H1 (cell line): ENCODE measurements at regions not wholly inside any gene's neighbourhood (a gene's known extent, or its start where the extent isn't known, plus 50 kb on each side); places are given as distances from the start of the nearest gene placed in this dataset.

Experiments
- CTCF ChIA-PET: fragments of 300-600 bp; sonication (Branson Sonifier 250); formaldehyde crosslinking; loops from one replicate; lab custom pipeline; 2021; ENCODE audit not compliant: partially characterized antibody; lab: Charles Lee
- POLR2A ChIA-PET: fragments of 300-600 bp; sonication (Branson Sonifier 250); formaldehyde crosslinking; loops from one replicate; lab custom pipeline; 2021; ENCODE audit warnings: inconsistent platforms; ENCODE audit not compliant: partially characterized antibody; lab: Charles Lee
- DNase-seq, 2 experiments: peaks; one replicate each; pipeline versions ENCODE4 v3.0.0 to v3.0.0-alpha.2; 2010 to 2022; ENCODE audit warnings: low spot score in 2 of 2, low read depth in 1 of 2, mixed read lengths in 1 of 2
- FAIRE-seq: peaks from 2 replicates; lab custom pipeline; 2011; peaks lifted over from hg19 to GRCh38; lab: Jason Lieb, UNC
- H2AFZ ChIP-seq: 2 replicates; pipeline ENCODE4 v1.8.1; 2012; ENCODE audit warnings: low read length, inconsistent platforms
- H2AK5ac ChIP-seq: 2 replicates; pipeline ENCODE4 v1.6.1; 2013; ENCODE audit warnings: low read depth, low read length
- H2BK120ac ChIP-seq: replicated peaks from 2 replicates; pipeline ENCODE3; 2013; ENCODE audit warnings: low read depth, low read length, inconsistent platforms
- H2BK12ac ChIP-seq: 2 replicates; pipeline ENCODE4 v1.6.1; 2013; ENCODE audit warnings: low read depth, low read length
- H2BK15ac ChIP-seq: 2 replicates; pipeline ENCODE4 v1.6.1; 2013; ENCODE audit warnings: low read length
- H2BK20ac ChIP-seq: 2 replicates; pipeline ENCODE4 v1.6.1; 2013; ENCODE audit warnings: low read length
- H2BK5ac ChIP-seq: 2 replicates; pipeline ENCODE4 v1.6.1; 2013; ENCODE audit warnings: low read depth, low read length
- H3K14ac ChIP-seq: 2 replicates; pipeline ENCODE4 v1.6.1; 2013; ENCODE audit warnings: inconsistent platforms; ENCODE audit not compliant: insufficient read length
- H3K18ac ChIP-seq: 2 replicates; pipeline ENCODE4 v1.6.1; 2013; ENCODE audit warnings: low read length; ENCODE audit errors: extremely low read depth
- H3K23ac ChIP-seq: 2 replicates; pipeline ENCODE4 v1.6.1; 2013; ENCODE audit warnings: inconsistent platforms; ENCODE audit not compliant: insufficient read length
- H3K23me2 ChIP-seq: 2 replicates; pipeline ENCODE4 v1.6.1; 2013; ENCODE audit warnings: low read depth, low read length
- H3K27ac ChIP-seq: 2 replicates; pipeline ENCODE4 v1.6.1; 2011; ENCODE audit warnings: low read depth, low read length, inconsistent platforms
- H3K27me3 ChIP-seq, 4 experiments: replicated peaks in 1 of 4; 1 replicate in 1 of 4; 2 replicates in 3 of 4; pipeline versions ENCODE4 v1.6.1 to v1.8.1; 2011 to 2013; ENCODE audit warnings: low read length in 3 of 4, mild to moderate bottlenecking in 3 of 4, inconsistent platforms in 2 of 4, mixed read lengths in 2 of 4, moderate library complexity in 1 of 4; ENCODE audit not compliant: control insufficient read depth in 3 of 4, insufficient read depth in 3 of 4; ENCODE audit errors: extremely low read depth in 1 of 4
- H3K36me3 ChIP-seq, 4 experiments: 2 replicates each; pipeline versions ENCODE4 v1.6.1 to v1.8.1; 2011 to 2013; ENCODE audit warnings: mild to moderate bottlenecking in 4 of 4, low read length in 3 of 4, moderate library complexity in 2 of 4, control low read depth in 1 of 4, inconsistent platforms in 1 of 4; ENCODE audit not compliant: insufficient read depth in 4 of 4, control insufficient read depth in 2 of 4
- H3K4ac ChIP-seq: replicated peaks from 2 replicates; pipeline ENCODE3; 2013; ENCODE audit warnings: low read length, low read depth, mixed read lengths, inconsistent platforms; ENCODE audit not compliant: insufficient read length
- H3K4me1 ChIP-seq, 4 experiments: replicated peaks in 1 of 4; 1 replicate in 1 of 4; 2 replicates in 3 of 4; pipeline versions ENCODE4 v1.6.1 to v1.8.1; 2011 to 2013; ENCODE audit warnings: low read length in 3 of 4, inconsistent platforms in 2 of 4, mixed read lengths in 1 of 4; ENCODE audit not compliant: insufficient read depth in 4 of 4, control insufficient read depth in 3 of 4
- H3K4me2 ChIP-seq, 2 experiments: 2 replicates each; pipeline versions ENCODE4 v1.6.1 to v1.8.1; 2011 to 2013; ENCODE audit warnings: low read depth in 2 of 2, low read length in 2 of 2, control low read depth in 1 of 2, inconsistent platforms in 1 of 2, mild to moderate bottlenecking in 1 of 2; ENCODE audit not compliant: insufficient read depth in 1 of 2
- H3K4me3 ChIP-seq, 4 experiments: fragments of 200-600, 300-600 bp in 1 of 4; sonication (generic), shearing (Covaris generic), sonication (Bioruptor Twin) in 1 of 4; 2 replicates each; pipeline versions ENCODE4 v1.5.1 to v1.8.1; 2011 to 2016; ENCODE audit warnings: low read length in 4 of 4, low read depth in 3 of 4, control low read depth in 2 of 4, inconsistent platforms in 2 of 4, mild to moderate bottlenecking in 2 of 4, mixed read lengths in 1 of 4, moderate library complexity in 1 of 4; ENCODE audit not compliant: insufficient read depth in 2 of 4; ENCODE audit errors: extremely low read depth in 1 of 4
- H3K56ac ChIP-seq: replicated peaks from 2 replicates; pipeline ENCODE3; 2013; ENCODE audit warnings: low read depth, mild to moderate bottlenecking, mixed read lengths, low read length, inconsistent platforms; ENCODE audit not compliant: insufficient read length
- H3K79me1 ChIP-seq: 2 replicates; pipeline ENCODE4 v1.6.1; 2013; ENCODE audit warnings: low read depth, low read length, control low read depth
- H3K79me2 ChIP-seq, 2 experiments: 2 replicates each; pipeline versions ENCODE4 v1.6.1 to v1.8.1; 2012 to 2013; ENCODE audit warnings: low read length in 2 of 2, mild to moderate bottlenecking in 2 of 2, inconsistent platforms in 1 of 2; ENCODE audit not compliant: insufficient read depth in 2 of 2, control insufficient read depth in 1 of 2
- H3K9ac ChIP-seq, 4 experiments: replicated peaks in 1 of 4; 1 replicate in 1 of 4; 2 replicates in 3 of 4; pipeline versions ENCODE4 v1.6.1 to v1.8.1; 2011 to 2013; ENCODE audit warnings: low read depth in 3 of 4, low read length in 3 of 4, control low read depth in 2 of 4, mild to moderate bottlenecking in 2 of 4, moderate library complexity in 2 of 4, inconsistent platforms in 1 of 4; ENCODE audit errors: extremely low read depth in 1 of 4
- H3K9me3 ChIP-seq, 2 experiments: 2 replicates each; pipeline versions ENCODE4 v1.6.1 to v1.8.1; 2012 to 2013; ENCODE audit warnings: mild to moderate bottlenecking in 2 of 2, moderate library complexity in 2 of 2, control low read depth in 1 of 2, inconsistent platforms in 1 of 2, low read depth in 1 of 2, low read length in 1 of 2, mixed read lengths in 1 of 2; ENCODE audit not compliant: insufficient read depth in 2 of 2
- H4K20me1 ChIP-seq, 2 experiments: replicated peaks in 1 of 2; 2 replicates each; pipeline versions ENCODE3 to v1.8.1; 2011 to 2013; ENCODE audit warnings: inconsistent platforms in 2 of 2, low read length in 2 of 2, mild to moderate bottlenecking in 1 of 2; ENCODE audit not compliant: insufficient read depth in 2 of 2, control insufficient read depth in 1 of 2
- H4K5ac ChIP-seq: 2 replicates; pipeline ENCODE4 v1.6.1; 2013; ENCODE audit warnings: low read length, low read depth, mixed read lengths, inconsistent platforms; ENCODE audit not compliant: insufficient read length
- H4K8ac ChIP-seq: 2 replicates; pipeline ENCODE4 v1.8.0; 2013; ENCODE audit warnings: mild to moderate bottlenecking, moderate library complexity, low read length, inconsistent platforms; ENCODE audit not compliant: insufficient read depth; ENCODE audit errors: extremely low read depth
- H4K91ac ChIP-seq: replicated peaks from 2 replicates; pipeline ENCODE3; 2013; ENCODE audit warnings: low read length, mixed read lengths, inconsistent platforms; ENCODE audit not compliant: insufficient read length
- BRCA1 ChIP-seq: IDR thresholded peaks from 2 replicates; pipeline ENCODE4 v1.6.1; 2012; ENCODE audit warnings: low read depth, low read length, improper control_type of control experiment
- HDAC2 ChIP-seq, 2 experiments: fragments of 300-600 bp in 1 of 2; sonication (generic) in 1 of 2; IDR thresholded peaks; 2 replicates each; pipeline ENCODE4 v1.6.1; 2011 to 2012; ENCODE audit warnings: low read depth in 2 of 2, low read length in 2 of 2, mild to moderate bottlenecking in 2 of 2, moderate library complexity in 2 of 2, borderline replicate concordance in 1 of 2, inconsistent platforms in 1 of 2
- KDM4A ChIP-seq: IDR thresholded peaks from one replicate; pipeline ENCODE4 v1.7.1; 2012; ENCODE audit warnings: low read depth, mild to moderate bottlenecking, moderate library complexity, low read length, inconsistent platforms; ENCODE audit not compliant: severe bottlenecking
- POLR2AphosphoS5 ChIP-seq: IDR thresholded peaks from 2 replicates; pipeline ENCODE4 v1.6.1; 2011; ENCODE audit warnings: low read depth, low read length
- POU5F1 ChIP-seq: IDR thresholded peaks from 2 replicates; pipeline ENCODE4 v1.6.1; 2011; ENCODE audit warnings: low read depth, mild to moderate bottlenecking, low read length, moderate library complexity
- SIN3A ChIP-seq, 2 experiments: IDR thresholded peaks in 1 of 2; conservative IDR thresholded peaks in 1 of 2; 2 replicates each; pipeline ENCODE4 v1.6.1; 2011 to 2012; ENCODE audit warnings: low read length in 2 of 2, improper control_type of control experiment in 1 of 2, low read depth in 1 of 2, mild to moderate bottlenecking in 1 of 2
- SIX5 ChIP-seq: IDR thresholded peaks from 2 replicates; pipeline ENCODE4 v1.6.1; 2011; ENCODE audit warnings: mild to moderate bottlenecking, low read depth, low read length
- SP2 ChIP-seq: IDR thresholded peaks from 2 replicates; pipeline ENCODE4 v1.6.1; 2012; ENCODE audit warnings: mild to moderate bottlenecking, low read length, inconsistent platforms
- SUZ12 ChIP-seq: fragments of 200-600 bp; sonication (generic); IDR thresholded peaks from 2 replicates; pipeline ENCODE4 v1.6.1; 2012; ENCODE audit warnings: mild to moderate bottlenecking, inconsistent platforms, low read length, moderate library complexity, mixed read lengths
- TAF1 ChIP-seq: IDR thresholded peaks from 2 replicates; pipeline ENCODE4 v1.6.1; 2011; ENCODE audit warnings: mild to moderate bottlenecking, low read depth, low read length
- TBP ChIP-seq: IDR thresholded peaks from 2 replicates; pipeline ENCODE4 v1.6.1; 2011; ENCODE audit warnings: low read depth, low read length, improper control_type of control experiment
- WGBS, 2 experiments: shearing (Covaris generic) in 1 of 2; methylation state at CpG; one replicate each; pipeline versions ENCODE4 v1.1.6 to v1.1.7; 2013 to 2015; ENCODE audit warnings: low lambda C conversion rate in 2 of 2, mixed read lengths in 2 of 2, inconsistent platforms in 1 of 2, low coverage in 1 of 2, missing lambda C conversion rate in 1 of 2; ENCODE audit not compliant: insufficient replicate concordance in 2 of 2, insufficient coverage in 1 of 2, insufficient read length in 1 of 2; ENCODE audit errors: extremely low coverage in 1 of 2, missing lambda C conversion rate in 1 of 2; 5-methylcytosine and 5-hydroxymethylcytosine counted together
- TF ChIP-seq, protein P1 (sequence below): IDR thresholded peaks from 2 replicates; pipeline ENCODE4 v1.6.1; 2011; ENCODE audit warnings: low read length, improper control_type of control experiment
- TF ChIP-seq, protein P2 (sequence below): IDR thresholded peaks from 2 replicates; pipeline ENCODE4 v1.6.1; 2011; ENCODE audit warnings: low read depth, mild to moderate bottlenecking, low read length; ENCODE audit not compliant: insufficient read depth

- H3K14ac ChIP-seq, result no peak overlapping the region
- peaks cover 0 to 2% (median 0%) of the 10 kb centered on the region in 4 experiments; a peak in 1 of 7 replicates for H3K27me3 ChIP-seq
- TF ChIP-seq BRCA1, result no peak
- TF ChIP-seq SIN3A (conservative IDR thresholded peaks at IDR 0.05 in 1 of 2, IDR thresholded peaks at IDR 0.05 in 1 of 2; ENCODE audit: low read depth in 1 of 2, low read length in 2 of 2), result no peak
- TF ChIP-seq, protein P1, sequence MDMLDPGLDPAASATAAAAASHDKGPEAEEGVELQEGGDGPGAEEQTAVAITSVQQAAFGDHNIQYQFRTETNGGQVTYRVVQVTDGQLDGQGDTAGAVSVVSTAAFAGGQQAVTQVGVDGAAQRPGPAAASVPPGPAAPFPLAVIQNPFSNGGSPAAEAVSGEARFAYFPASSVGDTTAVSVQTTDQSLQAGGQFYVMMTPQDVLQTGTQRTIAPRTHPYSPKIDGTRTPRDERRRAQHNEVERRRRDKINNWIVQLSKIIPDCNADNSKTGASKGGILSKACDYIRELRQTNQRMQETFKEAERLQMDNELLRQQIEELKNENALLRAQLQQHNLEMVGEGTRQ, result no peak
- TF ChIP-seq SIX5, result no peak
- no peak for TF ChIP-seq TBP
- TF ChIP-seq KDM4A, result no peak
- no peak for TF ChIP-seq HDAC2 (IDR thresholded peaks at IDR 0.05; ENCODE audit: borderline replicate concordance in 1 of 2, low read depth in 2 of 2, low read length in 2 of 2)
- no peak for TF ChIP-seq SP2
- TF ChIP-seq SUZ12, result no peak
- TF ChIP-seq, protein P2, sequence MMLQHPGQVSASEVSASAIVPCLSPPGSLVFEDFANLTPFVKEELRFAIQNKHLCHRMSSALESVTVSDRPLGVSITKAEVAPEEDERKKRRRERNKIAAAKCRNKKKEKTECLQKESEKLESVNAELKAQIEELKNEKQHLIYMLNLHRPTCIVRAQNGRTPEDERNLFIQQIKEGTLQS, result no peak
- TF ChIP-seq POLR2AphosphoS5, result no peak
- TF ChIP-seq POU5F1, result no peak
- no peak for TF ChIP-seq TAF1
- no peaks in the 10 kb centered on the region for H4K20me1 ChIP-seq
- no peak overlapping the region for H4K91ac ChIP-seq
- POLR2A ChIA-PET, result no interaction called here
- H2BK12ac ChIP-seq, result no peak overlapping the region
- no peak overlapping the region for H3K56ac ChIP-seq
- DNase-seq (no peak), FAIRE-seq (no peak)
- no peak overlapping the region for H2AK5ac ChIP-seq
- no peak overlapping the region for H2BK15ac ChIP-seq
- H3K4ac ChIP-seq, result no peak overlapping the region
- no peak overlapping the region for H2BK20ac ChIP-seq
- H3K9ac ChIP-seq, result no peak overlapping the region
- no peak overlapping the region for H3K27ac ChIP-seq
- H3K23me2 ChIP-seq, result no peaks in the 10 kb centered on the region
- WGBS, 2 experiments, result 78% methylated on average over 1 of the region's 1 CpG; no CpG with 5 or more reads in 1 of the 2 experiments
- no peak overlapping the region for H4K5ac ChIP-seq
- no peak overlapping the region for H3K4me3 ChIP-seq
- H3K36me3 ChIP-seq, result no peaks in the 10 kb centered on the region
- no peak overlapping the region for H2BK120ac ChIP-seq
- no peak overlapping the region for H3K4me2 ChIP-seq
- H2AFZ ChIP-seq, result no peak overlapping the region
- CTCF ChIA-PET, result interaction anchor here (0.6 to 1.6 kb wide), 3 partner anchors 8 to 290 kb away, joined by 3 to 5 read pairs (median 4); no protein-coding TSS in a partner anchor
- no peaks in the 10 kb centered on the region for H3K79me2 ChIP-seq
- H3K4me1 ChIP-seq, result no peaks in the 10 kb centered on the region
- H3K9me3 ChIP-seq, result no peaks in the 10 kb centered on the region
- no peaks in the 10 kb centered on the region for H3K79me1 ChIP-seq
- no peak overlapping the region for H3K18ac ChIP-seq
- no peak overlapping the region for H4K8ac ChIP-seq
- H2BK5ac ChIP-seq, result no peak overlapping the region
- H3K23ac ChIP-seq, result no peak overlapping the region
Observed at GRCh38 chr1:157418231-157418630, 134.1 kb downstream of the FCRL5 start.
